HG02840 (cell line): ENCODE measurements at regions not wholly inside any gene's neighbourhood (a gene's known extent, or its start where the extent isn't known, plus 50 kb on each side); places are given as distances from the start of the nearest gene placed in this dataset.

ENCODE experiments used
- ATAC-seq: cut with Tn5 transposase; IDR thresholded peaks from one replicate; pipeline ENCODE4 v1.9.1; 2021; ENCODE audit warnings: mild to moderate bottlenecking, moderate library complexity, moderate number of reproducible peaks; ENCODE audit not compliant: unreplicated experiment, low FRiP score

- no peak for ATAC-seq
Observed at GRCh38 chr20:12256806-12257205, 339.1 kb downstream of the BTBD3 start.

DNA sequence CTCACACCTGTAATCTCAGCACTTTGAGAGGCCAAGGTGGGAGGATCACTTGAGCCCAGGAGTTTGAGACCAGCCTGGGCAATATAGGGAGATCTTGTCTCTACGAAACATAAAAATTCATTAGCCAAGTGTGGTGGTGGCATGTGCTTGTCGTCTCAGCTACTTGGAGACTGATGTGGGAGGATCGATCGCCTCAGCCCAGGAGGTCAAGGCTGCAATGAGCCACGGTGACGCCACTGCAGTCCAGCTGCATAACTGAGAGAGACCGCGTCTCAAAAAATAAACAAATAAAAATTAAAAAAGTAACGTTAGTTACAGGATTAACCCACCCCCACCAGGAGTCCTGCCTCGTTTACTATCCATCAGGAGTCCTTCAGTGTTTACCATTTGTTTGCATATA lies 345.1 kb downstream of the BTBD3 start:
- no peak for ATAC-seq

- ATAC-seq = no peak
Observed at GRCh38 chr20:12264711-12265110, 347.0 kb downstream of the BTBD3 start.

GRCh38 chr20:12265662-12266061 lies 348.0 kb downstream of the BTBD3 start:
- ATAC-seq = no peak

DNA sequence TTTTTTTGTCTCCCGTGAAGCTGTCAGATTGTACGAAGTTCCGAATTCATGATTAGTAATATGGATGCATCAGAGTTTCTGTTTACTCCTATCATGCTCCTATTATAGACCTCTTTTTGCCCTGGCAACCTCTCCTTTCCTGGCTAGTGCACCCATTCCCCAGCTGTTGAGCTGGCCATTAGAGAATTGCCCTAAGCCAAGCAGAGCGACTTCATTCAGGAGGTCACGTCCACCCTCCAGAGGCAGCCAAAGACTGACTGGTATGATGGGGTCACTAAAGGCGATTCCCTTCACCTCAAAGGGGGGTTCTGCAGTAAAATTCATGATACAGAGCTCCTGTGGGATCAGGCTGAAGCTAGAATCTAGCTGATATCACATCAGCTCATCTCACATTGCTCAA lies 351.9 kb downstream of the BTBD3 start:
- no peak for ATAC-seq

- ATAC-seq = no peak
Observed at GRCh38 chr20:12270863-12271262, 353.2 kb downstream of the BTBD3 start.

- no peak for ATAC-seq
Observed at GRCh38 chr20:12276011-12276673, 358.4 kb downstream of the BTBD3 start.

GRCh38 chr20:12287575-12287974 lies 369.9 kb downstream of the BTBD3 start:
- ATAC-seq = no peak

GRCh38 chr20:12289465-12289864 lies 371.8 kb downstream of the BTBD3 start:
- ATAC-seq = no peak

DNA sequence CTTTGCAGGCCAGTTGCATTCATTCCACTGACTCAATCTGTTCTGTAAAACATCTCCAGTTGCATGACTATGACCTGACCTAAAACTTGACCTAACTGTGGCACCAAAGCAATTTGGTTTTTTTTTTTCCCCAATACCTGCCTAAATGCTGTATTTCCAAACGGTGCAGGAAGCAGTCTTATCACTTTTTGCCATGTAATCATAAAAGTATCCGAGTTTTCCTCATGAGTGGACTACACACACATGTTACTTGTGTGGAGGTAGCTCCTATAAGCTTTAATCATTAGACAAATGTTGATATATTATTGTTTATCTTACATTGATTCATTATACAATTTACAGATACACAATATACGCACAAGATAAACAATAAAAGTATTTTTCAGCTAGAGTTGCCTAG lies 373.7 kb downstream of the BTBD3 start:
- no peak for ATAC-seq

DNA sequence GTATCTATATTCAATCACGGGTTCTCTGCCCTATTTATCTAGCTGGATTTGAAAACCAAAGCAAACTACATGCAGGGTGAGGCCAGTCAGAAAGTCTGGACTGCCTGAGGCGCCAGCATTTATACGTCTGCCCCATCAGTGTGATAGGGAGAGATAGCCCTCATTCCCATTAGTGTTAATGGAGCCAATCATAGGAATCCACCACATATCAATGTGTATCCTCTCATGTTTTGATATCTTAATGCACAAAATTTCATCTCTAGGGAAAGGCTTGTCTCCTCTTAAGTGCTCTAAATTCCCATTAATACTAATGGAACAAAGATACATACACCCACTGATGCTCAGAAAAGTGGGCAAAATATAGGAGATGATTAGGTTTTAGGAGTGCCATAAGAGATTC lies 376.2 kb downstream of the BTBD3 start:
- ATAC-seq = no peak

- no peak for ATAC-seq
Observed at GRCh38 chr20:12294678-12295077, 377.0 kb downstream of the BTBD3 start.

GRCh38 chr20:12305188-12305950 lies 387.7 kb downstream of the BTBD3 start:
- ATAC-seq = no peak

DNA sequence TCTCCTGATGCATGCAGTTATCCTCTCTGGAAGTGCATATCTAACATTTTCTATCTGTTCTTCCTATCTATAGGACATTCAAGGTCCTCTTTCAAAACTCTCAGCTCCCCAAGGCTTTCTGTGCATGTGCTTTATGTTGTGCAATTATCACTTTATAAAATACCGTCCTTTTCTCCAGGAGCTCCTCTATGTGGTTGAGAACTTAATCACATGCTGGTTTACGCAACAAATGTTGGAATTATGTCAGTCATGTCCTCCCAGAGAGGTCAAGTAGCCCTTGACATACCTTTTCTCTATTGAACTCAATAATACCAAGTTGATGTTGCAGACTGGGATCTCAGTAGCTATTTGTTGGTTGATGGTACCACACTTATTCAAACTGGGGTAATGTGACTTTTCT lies 388.4 kb downstream of the BTBD3 start:
- no peak for ATAC-seq

DNA sequence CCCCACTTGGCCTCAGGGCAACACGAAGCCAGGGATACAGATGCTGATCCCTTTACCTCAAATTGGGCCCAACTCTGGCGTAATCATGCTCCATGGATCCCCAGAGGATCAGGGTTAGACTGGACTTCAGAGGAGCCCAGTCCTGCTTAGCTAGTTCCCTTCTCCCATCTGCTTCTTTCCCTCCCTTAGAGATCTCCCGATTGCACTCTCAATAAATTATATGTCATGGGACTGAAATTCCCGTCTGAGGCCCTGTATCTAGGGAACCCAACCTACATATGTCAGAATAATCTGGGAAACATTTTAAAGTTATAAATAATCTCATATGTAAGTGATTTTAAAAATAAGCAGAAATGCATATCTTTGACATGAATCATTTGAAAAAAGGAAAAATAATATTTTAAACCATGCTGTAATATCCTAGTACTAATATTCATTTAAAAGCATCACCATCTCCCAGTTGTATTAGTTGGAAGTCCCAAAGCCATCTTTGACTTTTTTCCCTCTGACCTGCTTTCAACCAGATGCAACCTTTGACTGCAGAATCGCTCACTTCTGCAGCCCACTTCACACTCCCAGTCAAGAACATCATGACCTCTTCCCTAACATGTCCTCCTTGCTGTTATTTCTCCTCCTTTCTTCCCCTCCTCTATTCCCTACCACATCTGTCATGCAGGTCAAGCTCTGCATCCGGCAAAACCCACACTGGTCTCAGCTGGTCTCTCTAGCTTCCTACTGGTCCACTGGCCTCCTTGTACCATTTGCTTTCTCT lies 393.6 kb downstream of the BTBD3 start:
- ATAC-seq = no peak

DNA sequence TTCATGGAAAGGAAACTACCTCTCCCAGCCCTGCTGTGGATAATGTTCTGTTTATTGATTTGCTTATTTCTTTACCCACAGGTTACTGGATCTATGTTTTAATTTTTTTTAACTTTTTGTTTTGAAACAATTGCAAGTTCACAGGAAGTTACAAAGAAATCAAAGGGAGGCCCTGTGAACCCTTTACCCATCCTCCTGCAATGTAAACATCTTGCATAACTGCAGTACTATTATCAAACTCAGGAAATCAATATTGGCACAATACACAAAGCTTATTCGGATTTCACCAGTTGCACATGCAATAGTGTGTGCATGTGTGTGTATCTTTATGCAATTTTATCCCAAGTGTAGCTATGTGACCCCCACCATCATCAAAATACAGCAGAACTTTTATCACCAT lies 398.0 kb downstream of the BTBD3 start:
- no peak for ATAC-seq

GRCh38 chr20:12316794-12317193 lies 399.1 kb downstream of the BTBD3 start:
- ATAC-seq = no peak

DNA sequence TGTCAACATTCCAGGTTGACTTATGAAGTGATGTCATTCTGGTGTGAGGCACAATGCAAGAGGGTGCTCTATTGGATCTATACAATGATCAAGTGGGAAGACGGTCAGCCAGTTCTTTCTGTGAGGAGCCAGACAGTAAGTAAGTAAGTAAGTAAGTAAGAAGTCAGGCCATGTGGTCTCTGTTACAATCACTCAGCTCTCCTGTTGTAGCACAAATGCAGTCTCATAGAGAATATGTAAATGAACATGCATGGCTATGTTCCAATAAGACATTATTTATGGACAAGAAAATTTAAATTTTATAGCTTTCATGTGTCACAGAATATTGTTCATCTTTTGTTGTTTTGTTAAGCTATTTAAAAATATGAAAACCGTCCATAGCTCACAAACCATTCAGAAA lies 399.7 kb downstream of the BTBD3 start:
- ATAC-seq = no peak

GRCh38 chr20:12318043-12318442 lies 400.4 kb downstream of the BTBD3 start:
- ATAC-seq = no peak

- no peak for ATAC-seq
Observed at GRCh38 chr20:12321736-12322135, 404.0 kb downstream of the BTBD3 start.

- ATAC-seq = no peak
Observed at GRCh38 chr20:12327205-12327604, 409.5 kb downstream of the BTBD3 start.
